GM12892 (cell line): ENCODE measurements at regions not wholly inside any gene's neighbourhood (a gene's known extent, or its start where the extent isn't known, plus 50 kb on each side); places are given as distances from the start of the nearest gene placed in this dataset.

Experiments
- POLR2A ChIP-seq: IDR thresholded peaks from 2 replicates; pipeline ENCODE4 v1.6.1; 2011; ENCODE audit warnings: low read depth, low read length, control low read depth
- POLR2AphosphoS5 ChIP-seq: IDR thresholded peaks from 2 replicates; pipeline ENCODE4 v1.6.1; 2011; ENCODE audit warnings: low read depth, low read length, control low read depth

- TF ChIP-seq POLR2A (no peak), POLR2AphosphoS5 (no peak)
Measured at GRCh38 chr11:71309611-71310010, 57.2 kb upstream of the SHANK2 start.
